GM19240 (cell line): ENCODE measurements at regions not wholly inside any gene's neighbourhood (a gene's known extent, or its start where the extent isn't known, plus 50 kb on each side); places are given as distances from the start of the nearest gene placed in this dataset.
"Not testable (repeated sequence)": the region's sequence is repeated elsewhere in the genome, so short reads cannot be mapped to it uniquely, and the experiment has no call there.

ENCODE experiments used
- DNase-seq: peaks from one replicate; pipeline ENCODE4 v3.0.0; 2011; ENCODE audit warnings: low spot score; ENCODE audit not compliant: insufficient read length

DNA sequence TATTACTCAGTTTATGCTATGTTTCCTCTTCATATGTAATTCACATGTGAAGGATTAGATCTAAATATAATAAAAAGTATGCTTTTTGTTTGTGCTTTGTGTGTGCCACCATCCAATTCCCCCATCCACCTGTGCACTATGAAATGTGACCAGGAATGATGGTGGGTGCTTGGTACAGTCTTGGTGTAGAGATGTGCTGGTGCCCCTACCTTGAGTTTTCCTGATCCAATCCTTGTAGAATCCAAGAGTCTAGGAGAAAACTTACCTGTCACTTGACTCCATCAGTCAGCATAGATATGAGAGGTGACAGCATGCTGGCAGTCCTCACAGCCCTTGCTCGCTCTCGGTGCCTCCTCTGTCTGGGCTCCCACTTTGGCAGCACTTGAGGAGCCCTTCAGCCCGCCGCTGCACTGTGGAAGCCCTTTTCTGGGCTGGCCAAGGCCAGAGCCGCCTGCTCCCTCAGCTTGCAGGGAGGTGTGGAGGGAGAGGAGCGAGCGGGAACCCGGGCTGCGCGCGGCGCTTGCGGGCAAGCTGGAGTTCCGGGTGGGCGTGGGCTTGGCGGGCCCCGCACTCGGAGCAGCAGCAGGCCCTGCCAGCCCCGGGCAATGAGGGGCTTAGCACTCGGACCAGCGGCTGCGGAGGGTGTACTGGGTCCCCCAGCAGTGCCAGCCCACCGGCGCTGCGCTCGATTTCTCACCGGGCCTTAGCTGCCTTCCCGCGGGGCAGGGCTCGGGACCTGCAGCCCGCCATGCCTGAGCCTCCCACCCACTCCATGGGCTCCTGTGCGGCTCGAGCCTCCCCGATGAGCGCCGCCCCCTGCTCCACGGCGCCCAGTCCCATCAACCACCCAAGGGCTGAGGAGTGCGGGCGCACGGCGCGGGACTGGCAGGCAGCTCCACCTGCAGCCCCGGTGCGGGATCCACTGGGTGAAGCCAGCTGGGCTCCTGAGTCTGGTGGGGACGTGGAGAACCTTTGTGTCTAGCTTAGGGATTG is 874.7 kb downstream of the PLA2G4A start:
- DNase-seq: not testable (repeated sequence)

DNA sequence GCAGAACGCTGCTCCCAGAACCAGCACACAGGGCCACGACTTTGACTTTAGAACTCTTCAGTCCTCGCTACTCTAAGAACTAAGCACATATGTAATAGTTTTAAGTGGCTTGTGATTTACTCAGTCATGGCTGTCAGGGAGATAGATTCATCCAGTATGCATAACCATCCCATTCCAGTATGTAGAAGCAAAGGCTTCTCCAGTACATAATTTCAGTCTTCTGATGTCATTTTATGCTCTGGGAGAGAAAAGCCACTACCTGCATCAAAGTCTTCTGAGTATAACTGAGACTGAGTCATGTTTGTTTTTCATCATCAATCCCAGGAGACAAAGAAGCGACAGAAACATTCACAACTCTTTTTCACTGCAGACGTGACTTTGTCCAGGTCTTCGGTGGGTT is 885.7 kb downstream of the PLA2G4A start:
- no peak for DNase-seq

DNA sequence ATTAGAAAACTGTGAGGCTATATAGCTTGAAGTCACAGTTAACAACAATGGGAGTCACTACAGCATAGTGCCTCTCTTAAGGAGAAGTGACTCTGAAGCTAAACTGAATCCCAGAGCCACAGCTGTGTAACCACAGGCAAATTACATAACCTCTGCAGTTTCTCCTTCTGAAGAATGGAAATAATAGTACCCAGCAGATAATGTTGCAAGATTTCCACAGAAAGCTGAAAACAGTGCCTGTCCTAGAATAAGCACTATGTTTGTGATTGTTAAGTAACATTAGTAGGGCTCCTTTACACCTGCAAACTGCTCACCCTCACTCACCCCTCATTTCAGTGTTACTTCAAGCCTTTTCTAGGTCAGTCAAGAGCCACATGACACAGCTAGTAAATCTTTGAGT is 886.7 kb downstream of the PLA2G4A start:
- DNase-seq: no peak

DNA sequence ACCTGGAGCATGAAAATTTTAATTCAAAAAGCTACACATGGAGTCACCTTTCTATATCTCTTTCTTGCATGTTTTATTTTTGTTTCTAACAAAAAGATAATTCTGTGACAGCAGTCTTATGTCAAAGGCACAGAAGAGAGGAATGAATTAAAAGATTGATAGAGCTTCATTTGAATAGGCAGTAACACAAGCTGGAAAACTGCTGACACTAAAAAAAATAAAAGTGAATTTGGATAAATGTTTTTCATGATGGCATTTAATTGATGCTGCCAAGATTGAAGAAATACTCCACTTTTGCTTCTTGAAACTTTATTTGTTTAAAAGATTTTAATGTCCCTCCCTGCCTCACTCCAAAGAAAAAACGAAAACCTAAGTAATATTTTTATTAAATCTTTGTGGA is 887.4 kb downstream of the PLA2G4A start:
- no peak for DNase-seq

DNA sequence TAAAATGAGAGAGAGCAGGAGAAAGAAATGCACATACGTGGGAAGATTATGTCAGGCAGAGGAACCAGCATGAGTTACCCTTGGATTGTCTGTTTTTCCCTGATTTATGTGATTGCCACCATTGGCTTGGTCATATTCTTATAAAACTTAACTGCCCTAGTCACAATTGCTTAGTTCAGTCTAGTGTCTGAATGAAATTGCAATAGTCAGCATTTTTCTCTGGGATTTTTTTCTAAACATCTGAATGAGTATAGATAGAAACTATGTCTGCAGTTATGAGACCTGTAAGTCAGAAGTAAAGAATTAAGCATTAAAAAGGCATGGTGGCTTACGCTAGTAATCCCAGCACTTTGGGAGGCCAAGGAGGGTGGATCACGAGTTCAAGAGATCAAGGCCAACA is 889.8 kb downstream of the PLA2G4A start:
- no peak for DNase-seq

DNA sequence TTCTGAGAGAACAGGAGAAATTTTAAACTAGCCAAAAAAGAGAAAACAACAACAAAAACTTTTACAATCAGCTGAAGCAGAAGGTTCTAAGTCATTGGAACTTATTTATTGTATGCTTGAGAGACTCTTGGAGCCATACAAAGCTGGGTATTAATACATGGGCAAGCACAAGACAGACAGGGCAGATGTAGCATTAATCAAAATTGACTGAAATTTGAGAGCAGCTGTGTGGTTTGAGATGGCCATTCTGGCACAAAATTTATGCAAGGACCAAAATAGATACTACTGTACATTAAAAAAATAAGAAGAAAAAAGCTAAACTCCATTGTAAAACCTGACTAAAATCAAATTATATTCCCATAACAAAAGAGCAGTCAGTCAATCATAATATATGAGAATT is 892.5 kb downstream of the PLA2G4A start:
- DNase-seq: no peak

DNA sequence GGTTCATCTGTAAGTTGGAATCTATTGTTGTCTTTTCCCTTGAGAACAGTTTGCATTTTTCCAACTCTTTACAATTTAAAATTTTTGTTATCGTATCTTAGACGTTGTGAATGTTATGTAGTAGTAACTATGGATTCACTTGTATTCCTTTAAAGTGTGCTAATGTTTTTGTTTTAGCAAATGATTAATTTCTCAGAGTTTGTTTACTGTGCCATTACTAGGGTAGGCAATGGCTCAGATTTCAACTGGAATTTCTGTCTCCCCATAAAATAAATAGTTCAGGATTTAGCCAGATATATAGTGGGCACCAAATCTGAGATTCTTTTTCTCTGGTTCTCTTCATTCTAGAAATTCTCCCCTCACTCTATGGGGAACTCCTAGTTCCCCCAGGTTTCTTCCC is 896.5 kb downstream of the PLA2G4A start:
- no peak for DNase-seq

DNA sequence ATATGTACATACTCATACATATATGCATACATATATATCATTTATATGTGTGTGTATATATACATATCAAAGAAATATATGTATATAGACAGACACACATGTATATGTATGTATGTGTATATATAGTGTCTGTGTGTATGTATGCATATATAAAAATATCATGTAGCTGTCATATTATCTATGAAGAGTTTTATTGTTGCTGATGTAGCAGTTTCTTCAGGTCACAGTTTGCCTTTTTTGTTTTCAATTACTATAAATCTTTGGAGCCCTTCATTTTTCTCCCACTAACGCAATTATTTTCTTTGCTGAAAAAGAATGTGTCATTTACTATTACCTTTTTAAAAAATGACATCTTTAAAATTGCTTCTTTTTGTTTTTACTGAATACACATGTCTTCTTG is 904.5 kb downstream of the PLA2G4A start:
- no peak for DNase-seq

DNA sequence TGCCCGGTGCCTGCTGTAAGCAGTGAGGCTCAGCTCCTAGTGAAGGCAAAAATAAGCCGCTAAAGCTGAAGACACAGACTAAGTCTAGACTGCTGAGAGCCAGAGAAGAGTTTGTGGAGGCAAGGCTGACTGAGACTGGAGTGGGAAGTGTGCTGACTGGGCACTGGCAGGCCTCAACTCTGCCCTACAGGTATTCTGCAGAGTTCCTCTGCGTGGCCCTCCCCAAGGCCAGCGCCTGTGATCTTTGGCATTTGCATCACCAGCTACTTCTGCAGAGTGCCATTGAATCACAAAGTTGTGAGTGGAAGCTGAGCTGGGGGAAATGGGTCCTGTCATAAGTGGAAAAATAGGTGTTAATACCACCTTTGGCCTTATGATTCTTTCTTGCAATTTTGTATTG is 905.7 kb downstream of the PLA2G4A start:
- no peak for DNase-seq

DNA sequence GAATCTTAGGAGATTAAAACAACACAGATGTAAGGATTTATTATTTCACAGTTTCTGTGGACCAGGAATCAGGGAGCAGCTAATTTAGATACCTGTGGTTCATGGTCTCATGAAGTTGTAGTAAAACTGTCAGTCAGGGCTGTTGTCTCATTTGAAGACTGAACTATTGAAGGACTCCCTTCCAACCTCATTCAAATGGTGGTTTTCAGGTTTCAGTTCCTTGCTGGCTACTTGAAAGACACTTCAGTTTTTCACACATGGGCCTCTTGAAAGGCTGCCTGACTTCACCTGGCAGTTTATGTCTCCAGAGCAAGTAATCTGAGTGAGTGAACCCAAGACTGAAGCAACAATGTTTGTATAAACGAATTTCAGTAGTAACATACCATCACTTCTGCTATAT is 915.9 kb downstream of the PLA2G4A start:
- no peak for DNase-seq

DNA sequence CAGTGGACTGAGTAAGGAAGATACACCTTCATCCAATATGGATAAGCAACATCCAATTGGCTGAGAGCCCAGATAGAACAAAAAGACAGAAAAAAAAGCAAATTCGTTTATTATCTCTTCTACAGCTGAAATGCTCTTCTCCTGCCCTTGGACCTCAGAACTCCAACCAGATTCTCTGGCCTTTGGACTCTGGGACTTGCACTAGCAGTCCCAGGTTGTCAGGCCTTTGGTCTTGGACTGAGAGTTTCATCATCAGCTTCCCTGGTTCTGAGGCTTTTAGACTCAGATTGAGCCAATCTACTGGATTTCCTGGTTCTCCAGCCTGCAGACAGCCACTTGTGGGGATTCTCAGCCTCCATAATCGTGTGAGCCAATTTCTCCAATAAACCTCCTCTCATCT is 926.8 kb downstream of the PLA2G4A start:
- no peak for DNase-seq

DNA sequence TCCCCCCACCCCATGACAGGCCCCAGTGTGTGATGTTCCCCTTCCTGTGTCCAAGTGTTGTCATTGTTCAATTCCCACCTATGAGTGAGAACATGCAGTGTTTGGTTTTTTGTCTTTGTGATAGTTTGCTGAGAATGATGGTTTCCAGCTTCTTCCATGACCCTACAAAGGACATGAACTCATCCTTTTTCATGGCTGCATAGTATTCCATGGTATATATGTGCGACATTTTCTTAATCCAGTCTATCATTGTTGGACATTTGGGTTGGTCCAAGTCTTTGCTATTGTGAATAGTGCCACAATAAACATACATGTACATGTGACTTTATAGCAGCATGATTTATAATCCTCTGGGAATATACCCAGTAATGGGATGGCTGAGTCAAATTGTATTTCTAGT is 927.9 kb downstream of the PLA2G4A start:
- not testable (repeated sequence) for DNase-seq

DNA sequence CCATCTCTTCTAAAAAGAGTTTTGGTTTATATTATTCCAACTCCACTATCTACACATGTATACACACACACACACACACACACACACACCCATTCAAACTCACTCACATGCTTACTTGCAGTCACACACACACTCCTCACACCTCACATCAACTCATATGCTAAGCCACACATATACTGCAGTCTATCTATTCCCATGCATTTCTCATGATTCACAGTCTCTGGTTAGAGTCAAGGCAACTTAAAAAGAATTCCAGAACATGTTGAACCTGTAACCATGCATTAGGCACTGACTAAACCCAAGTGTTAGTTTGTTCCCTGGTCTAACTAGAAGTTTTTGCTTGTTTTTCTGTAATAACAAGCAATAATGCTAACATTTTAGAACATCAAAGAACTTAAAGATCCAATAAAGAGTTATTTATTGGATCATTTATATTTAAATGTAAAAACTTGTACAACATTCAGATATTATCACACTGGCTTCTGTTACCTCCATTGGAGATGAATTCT is 931.1 kb downstream of the PLA2G4A start:
- DNase-seq: no peak

DNA sequence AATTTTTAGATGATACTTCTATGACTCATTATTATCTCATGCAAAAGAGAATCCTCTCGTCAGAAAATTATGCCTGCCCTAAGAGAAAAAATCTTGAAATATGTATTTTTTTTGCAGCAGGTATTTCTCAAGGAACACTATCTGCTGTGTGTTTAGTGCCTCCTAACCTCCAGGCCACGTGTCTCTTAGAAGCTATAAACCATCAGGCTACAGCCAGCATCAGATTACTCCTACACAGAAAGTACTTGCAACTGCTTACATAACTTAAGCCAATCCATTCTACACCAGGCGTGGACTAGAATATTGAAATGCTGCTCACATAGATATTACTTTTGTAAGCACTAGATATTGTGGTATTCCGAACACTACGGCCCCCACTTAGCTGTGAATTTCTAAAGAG is 933.4 kb downstream of the PLA2G4A start:
- no peak for DNase-seq

DNA sequence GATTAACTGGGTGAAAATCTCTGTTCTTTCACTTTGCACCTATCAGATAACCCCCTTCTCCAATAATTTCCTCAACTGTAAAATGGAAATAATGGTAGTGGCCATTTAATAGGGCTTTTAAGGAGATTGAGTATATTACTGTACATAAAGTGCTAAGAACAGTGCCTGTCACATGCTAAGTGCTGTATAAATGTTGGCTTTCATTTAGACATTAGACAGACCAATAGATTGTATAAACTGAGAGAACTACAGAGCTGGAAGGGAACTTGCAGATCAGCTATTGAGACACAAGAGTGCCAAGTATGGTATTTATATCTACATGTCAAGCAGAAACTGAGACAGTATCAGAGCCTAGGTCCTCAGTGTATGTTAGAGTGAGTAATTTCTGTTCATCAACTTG is 934.7 kb downstream of the PLA2G4A start:
- no peak for DNase-seq

DNA sequence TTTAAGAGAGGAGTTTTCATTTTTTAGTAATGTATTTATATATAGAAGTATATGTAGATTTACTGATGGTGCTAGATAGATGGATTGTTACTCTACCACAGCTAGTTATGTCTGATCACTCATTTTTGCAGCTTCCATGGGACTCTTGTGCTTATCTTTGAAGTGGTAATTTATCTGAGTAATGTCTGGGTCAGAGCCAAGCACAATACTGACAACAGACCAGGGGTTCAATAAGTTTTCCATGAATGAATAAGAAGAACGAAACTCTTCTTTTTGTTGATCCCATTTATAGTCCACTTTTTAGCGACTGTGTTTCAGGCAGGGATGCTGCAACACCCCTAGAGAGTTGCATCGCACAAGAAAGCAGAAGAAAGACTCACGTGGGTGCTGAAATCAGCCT is 935.2 kb downstream of the PLA2G4A start:
- DNase-seq: no peak

DNA sequence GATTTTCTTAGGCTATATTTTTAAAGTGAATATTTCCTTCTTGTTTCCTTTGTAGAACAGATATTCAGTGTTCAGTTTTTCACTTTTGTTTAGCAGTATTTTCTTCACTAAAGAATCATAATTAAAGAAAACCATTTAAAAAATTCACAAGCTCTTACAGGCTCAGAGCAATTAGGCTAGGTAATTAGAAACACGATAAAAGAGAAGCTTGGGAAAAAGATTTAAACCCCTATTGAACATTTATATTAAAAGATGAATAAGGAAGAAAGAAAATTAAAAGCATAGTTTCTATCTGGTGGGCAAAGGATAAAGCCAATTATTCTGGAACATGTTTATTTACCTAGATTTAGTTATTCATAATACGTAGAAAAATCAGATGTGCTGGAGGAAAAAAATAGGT is 942.6 kb downstream of the PLA2G4A start:
- DNase-seq: no peak

DNA sequence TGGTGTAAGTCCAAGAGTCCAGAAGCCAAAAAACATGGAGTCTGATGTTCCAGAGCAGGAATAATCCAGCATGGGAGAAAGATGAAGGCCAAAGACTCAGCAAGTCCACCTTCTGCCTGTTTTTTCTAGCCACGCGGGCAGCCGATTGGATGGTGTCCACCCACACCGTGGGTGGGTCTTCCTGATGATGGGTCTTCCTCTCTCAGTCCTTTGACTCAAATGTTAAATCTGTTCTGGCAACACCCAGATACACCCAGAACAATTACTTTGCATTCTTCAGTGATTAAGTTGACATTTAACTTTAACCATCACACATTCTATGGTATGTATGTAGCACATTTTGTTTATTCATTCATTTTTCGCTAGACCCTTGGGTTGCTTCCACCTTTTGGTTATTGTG is 944.4 kb downstream of the PLA2G4A start:
- DNase-seq: no peak

DNA sequence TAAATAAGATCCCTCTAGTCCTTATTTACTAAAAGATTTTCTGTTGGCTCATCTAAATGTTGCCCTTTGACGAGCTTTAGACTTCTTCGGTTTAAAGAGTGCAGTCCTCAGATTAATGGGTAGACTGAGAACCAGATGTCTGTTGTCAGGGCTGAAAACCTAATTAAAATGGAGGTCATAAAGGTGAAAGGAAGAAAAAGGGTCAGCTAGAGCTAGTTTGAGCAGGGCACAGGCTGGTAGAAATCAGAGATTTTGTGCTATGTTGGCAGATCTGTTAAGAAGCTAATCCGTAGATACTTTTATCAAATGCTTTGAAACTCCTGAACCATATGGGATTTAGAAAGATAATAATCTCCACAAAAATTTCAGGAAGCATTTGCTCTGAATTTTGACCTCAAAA is 959.0 kb downstream of the PLA2G4A start:
- no peak for DNase-seq

DNA sequence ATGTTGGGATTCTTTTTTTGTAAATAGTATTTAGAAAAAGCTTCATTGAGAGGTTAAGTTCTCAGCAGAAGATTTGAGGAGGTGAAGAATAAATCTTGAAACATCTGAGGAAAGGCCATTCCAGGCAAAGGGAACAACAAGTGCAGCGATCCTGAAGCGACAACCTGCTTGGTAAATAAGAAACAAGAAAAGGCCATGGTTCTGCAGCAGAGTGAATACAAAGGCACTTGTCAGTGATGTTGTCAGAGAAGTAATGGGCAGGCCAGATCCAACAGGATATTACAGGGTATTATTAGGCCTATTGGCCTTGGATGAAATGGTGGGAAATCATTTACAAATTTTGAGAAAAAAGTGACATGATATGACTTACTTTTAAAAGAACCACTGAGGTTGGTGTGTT is 960.0 kb downstream of the PLA2G4A start:
- no peak for DNase-seq

DNA sequence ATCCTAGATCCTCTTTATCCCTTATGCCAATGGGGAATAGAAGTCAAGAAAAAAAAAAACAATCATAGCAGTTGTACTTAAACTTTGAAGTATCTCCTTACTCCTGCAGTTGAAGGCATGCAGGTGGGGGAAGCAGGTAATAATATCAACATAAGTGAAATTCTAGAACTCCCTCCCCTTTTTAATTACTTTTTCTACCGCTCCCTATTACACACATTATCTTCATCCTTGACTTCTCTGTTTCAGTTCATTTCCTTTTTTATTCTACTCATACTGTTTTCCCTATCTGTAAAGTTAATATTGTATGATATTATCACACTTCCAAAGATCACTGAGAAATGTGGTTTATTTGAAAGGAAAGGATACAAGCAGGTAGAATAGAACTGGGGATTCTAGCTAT is 962.0 kb downstream of the PLA2G4A start:
- no peak for DNase-seq

DNA sequence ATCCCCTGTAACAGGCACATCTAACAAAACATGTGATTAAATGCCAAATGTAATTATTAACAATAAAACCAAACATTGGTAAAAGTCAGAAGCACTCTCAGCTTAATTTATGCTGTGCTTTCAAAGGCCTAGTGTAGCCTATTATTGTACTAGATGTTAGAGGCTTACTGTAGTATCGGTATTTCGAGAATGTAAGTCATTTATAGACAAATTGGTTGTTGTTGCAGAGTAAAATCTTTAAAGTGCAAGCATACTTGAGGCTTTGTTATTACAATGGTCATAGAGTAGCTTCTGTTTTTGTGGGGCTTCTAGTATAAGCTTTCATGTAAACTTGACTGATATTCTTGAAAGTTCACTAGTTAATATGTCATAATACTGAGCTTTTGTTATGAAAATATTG is 965.8 kb downstream of the PLA2G4A start:
- no peak for DNase-seq

DNA sequence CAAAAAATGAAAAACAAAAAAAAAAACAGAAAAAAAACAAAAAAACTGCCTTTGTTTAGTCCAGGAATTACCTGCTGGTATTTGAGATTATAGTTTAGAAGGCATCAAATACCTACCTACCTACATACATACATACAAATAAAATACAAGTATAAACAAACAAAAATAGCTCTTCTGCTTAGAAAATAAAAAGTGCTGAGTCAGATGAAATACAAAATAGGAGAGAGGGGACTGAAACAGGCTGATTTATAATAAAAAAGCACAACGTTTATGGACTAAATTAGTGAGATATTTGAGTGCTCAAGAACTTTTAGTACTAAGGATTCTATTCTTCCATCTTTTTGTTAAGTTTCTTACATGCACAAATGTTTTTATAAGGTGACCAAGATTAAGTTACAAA is 980.8 kb downstream of the PLA2G4A start:
- no peak for DNase-seq
